22Rv1 (cell line): ENCODE measurements at regions not wholly inside any gene's neighbourhood (a gene's known extent, or its start where the extent isn't known, plus 50 kb on each side); places are given as distances from the start of the nearest gene placed in this dataset.

Experiments used
- ZFX ChIP-seq: fragments of 450-650 bp; IDR thresholded peaks from 2 replicates; pipeline ENCODE4 v1.6.1; 2017; ENCODE audit warnings: antibody characterized with exemption, borderline replicate concordance
- TF ChIP-seq, protein P1 (sequence below): fragments of 450-650 bp; IDR thresholded peaks from 2 replicates; pipeline ENCODE4 v1.5.1; 2017; ENCODE audit warnings: mild to moderate bottlenecking

DNA sequence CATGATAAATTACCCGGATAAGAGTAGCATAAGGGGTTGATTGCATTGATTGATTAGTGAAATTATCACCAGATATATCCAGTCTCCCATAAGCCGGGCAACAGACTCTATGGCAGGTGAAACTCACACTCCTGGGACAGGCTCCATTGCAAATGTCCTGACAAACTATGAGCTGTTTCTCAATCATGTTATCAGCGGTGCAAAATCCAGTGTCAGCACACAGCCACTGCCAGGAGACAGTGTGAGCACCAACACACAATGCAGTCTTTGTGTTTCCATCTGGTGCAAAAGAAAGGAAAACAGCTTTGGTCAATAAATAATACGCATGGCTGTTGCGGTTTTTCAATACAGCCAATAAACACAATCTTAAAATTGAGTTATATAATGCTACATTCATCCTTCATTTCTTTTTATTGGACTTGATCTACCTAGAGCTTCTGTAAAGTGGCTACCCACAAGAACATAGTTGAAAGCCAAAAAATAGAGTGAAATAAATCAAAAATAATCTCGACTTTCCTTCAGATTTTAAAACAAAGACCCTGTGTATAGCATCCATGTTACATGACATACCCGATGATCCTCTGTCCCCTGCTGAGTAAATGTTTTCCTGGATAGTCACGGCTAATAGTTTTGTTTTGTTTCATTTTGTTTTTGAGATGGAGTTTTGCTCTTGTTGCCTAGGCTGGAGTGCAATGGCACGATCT is 64.3 kb upstream of the AFDN start:
- TF ChIP-seq, protein P1, sequence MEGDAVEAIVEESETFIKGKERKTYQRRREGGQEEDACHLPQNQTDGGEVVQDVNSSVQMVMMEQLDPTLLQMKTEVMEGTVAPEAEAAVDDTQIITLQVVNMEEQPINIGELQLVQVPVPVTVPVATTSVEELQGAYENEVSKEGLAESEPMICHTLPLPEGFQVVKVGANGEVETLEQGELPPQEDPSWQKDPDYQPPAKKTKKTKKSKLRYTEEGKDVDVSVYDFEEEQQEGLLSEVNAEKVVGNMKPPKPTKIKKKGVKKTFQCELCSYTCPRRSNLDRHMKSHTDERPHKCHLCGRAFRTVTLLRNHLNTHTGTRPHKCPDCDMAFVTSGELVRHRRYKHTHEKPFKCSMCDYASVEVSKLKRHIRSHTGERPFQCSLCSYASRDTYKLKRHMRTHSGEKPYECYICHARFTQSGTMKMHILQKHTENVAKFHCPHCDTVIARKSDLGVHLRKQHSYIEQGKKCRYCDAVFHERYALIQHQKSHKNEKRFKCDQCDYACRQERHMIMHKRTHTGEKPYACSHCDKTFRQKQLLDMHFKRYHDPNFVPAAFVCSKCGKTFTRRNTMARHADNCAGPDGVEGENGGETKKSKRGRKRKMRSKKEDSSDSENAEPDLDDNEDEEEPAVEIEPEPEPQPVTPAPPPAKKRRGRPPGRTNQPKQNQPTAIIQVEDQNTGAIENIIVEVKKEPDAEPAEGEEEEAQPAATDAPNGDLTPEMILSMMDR: no peak
- no peak for TF ChIP-seq ZFX
